Cardiac muscle cell (in vitro differentiated cells and primary cell): ENCODE measurements at regions not wholly inside any gene's neighbourhood (a gene's known extent, or its start where the extent isn't known, plus 50 kb on each side); places are given as distances from the start of the nearest gene placed in this dataset.

Experiments
- DNase-seq, 2 donors: peaks; one replicate each; pipeline versions ENCODE4 v3.0.0 to v3.0.0-alpha.2; 2010 to 2017; ENCODE audit warnings: low read depth in 1 of 2, low spot score in 1 of 2
- H3K27ac ChIP-seq: fragments of 200-600 bp; sonication (generic); 2 replicates; pipeline ENCODE4 v1.5.1; 2016
- H3K27me3 ChIP-seq: fragments of 200-600 bp; sonication (generic); 2 replicates; pipeline ENCODE4 v1.6.0; 2016; ENCODE audit warnings: control low read depth
- H3K36me3 ChIP-seq: fragments of 200-600 bp; sonication (generic); 2 replicates; pipeline ENCODE4 v1.5.1; 2016; ENCODE audit warnings: control low read depth
- H3K4me1 ChIP-seq: fragments of 200-600 bp; sonication (generic); 2 replicates; pipeline ENCODE4 v1.8.1; 2017; ENCODE audit warnings: low read depth, mild to moderate bottlenecking, mixed run types
- H3K4me3 ChIP-seq: fragments of 200-600 bp; sonication (generic); 2 replicates; pipeline ENCODE4 v1.5.1; 2016; ENCODE audit warnings: mild to moderate bottlenecking
- H3K9me3 ChIP-seq: fragments of 200-600 bp; sonication (generic); 2 replicates; pipeline ENCODE4 v1.5.1; 2017; ENCODE audit warnings: low read depth, mild to moderate bottlenecking, control low read depth
- TF ChIP-seq, protein P1 (sequence below): IDR thresholded peaks from 2 replicates; pipeline ENCODE4 v1.5.1; 2012; ENCODE audit warnings: low read depth, mild to moderate bottlenecking, low read length

DNA sequence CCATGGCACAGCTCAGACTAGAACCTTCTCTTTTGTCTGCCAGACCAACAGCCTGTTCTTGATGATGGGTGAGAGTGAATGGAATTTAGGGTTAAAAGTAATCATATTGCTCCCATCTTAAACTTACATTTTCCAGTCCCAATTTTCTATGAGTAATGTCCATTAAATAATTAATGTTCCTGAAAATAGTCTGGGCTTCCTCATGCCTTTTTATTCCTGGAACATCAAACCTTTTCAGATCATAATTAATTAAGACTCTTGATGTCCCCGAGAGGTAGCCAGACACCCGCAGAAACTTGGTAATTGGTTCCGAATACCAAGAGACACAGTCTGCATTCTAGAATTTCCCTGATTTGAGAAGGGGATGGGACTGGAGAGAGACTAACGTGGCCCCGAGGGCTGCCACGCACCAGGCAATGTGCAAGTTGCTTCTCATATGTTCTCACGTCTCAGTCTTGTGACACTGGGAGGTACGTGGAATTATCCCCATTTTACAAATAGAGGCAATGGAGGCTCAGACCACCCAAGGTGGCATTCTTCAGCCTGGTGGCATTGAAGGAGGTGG lies 78.6 kb upstream of the TOX2 start:
- DNase-seq: no peak
- Histone ChIP-seq H3K9me3 (no peaks in the 10 kb centered on the region), H3K27ac (no peak overlapping the region), H3K27me3 (no peaks in the 10 kb centered on the region), H3K4me1 (no peaks in the 10 kb centered on the region), H3K36me3 (no peaks in the 10 kb centered on the region), H3K4me3 (no peak overlapping the region)
- TF ChIP-seq, protein P1, sequence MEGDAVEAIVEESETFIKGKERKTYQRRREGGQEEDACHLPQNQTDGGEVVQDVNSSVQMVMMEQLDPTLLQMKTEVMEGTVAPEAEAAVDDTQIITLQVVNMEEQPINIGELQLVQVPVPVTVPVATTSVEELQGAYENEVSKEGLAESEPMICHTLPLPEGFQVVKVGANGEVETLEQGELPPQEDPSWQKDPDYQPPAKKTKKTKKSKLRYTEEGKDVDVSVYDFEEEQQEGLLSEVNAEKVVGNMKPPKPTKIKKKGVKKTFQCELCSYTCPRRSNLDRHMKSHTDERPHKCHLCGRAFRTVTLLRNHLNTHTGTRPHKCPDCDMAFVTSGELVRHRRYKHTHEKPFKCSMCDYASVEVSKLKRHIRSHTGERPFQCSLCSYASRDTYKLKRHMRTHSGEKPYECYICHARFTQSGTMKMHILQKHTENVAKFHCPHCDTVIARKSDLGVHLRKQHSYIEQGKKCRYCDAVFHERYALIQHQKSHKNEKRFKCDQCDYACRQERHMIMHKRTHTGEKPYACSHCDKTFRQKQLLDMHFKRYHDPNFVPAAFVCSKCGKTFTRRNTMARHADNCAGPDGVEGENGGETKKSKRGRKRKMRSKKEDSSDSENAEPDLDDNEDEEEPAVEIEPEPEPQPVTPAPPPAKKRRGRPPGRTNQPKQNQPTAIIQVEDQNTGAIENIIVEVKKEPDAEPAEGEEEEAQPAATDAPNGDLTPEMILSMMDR: no peak

DNA sequence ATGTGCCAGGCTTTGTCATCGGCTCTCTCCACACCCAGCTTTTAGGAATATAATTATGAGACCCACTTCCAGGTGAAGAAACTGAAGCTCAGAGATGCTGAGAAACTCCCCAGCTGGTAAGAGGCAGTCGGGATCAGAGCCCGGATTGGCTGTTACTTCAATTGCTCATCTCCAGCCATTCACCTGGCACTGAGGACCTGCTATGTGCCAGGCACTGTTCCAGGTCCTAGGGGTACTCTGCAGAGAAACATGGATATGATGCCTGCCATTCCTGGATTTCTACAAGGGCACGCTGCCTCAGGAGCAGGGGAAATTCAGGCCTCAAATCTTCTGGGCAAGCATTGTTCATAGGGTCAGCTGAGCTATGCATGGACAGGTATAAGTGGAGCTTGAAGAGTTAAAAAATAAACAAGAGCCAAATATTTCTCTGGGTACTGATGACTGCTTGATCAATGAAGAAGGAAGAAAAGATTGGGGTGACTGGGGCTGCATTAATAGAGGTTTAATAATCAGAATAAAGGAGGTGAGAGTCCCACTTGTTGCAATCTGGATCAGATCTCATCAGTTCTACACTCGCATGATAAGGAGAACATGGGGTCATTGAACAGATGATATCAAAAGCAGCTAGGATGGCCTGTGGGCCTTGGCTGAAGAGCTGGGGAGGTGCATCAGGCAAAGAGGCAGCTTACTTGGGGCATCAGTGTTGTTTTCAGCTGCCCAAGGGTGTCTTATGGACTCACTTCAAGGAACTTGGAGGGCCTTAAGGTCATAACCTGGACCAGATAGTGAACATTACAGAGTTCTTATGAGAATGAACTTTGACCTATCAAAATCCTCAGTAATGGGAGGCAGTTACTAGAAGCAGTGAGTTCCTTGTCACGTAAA lies 80.9 kb upstream of the TOX2 start:
- Histone ChIP-seq H3K4me1 (no peaks in the 10 kb centered on the region), H3K9me3 (no peaks in the 10 kb centered on the region), H3K4me3 (no peak overlapping the region), H3K36me3 (no peaks in the 10 kb centered on the region), H3K27ac (no peak overlapping the region), H3K27me3 (no peaks in the 10 kb centered on the region)
- TF ChIP-seq, protein P1: no peak
- DNase-seq: no peak

DNA sequence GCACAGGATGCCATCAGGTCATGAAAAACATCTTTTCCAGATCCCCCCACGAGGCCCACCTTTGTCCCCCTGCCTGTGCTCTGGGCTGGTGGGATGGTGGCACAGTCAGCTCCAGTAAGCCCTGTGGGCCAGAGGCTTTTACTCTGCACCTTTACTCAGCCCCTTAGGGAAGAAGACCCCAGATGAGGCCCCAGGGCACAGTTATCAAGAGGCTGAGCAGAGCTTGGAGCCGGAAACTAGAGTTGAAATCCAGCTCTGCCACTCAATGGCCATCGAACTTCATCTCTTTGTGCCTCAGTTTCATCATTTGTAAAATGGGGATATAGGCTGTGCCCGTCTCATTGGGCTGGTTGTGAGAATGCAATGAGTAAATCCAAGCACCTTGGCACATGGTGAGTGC lies 81.7 kb upstream of the TOX2 start:
- Histone ChIP-seq H3K27ac (no peak overlapping the region), H3K36me3 (no peaks in the 10 kb centered on the region), H3K4me3 (no peak overlapping the region), H3K4me1 (no peaks in the 10 kb centered on the region), H3K9me3 (no peaks in the 10 kb centered on the region), H3K27me3 (no peaks in the 10 kb centered on the region)
- DNase-seq: no peak
- TF ChIP-seq, protein P1: no peak

DNA sequence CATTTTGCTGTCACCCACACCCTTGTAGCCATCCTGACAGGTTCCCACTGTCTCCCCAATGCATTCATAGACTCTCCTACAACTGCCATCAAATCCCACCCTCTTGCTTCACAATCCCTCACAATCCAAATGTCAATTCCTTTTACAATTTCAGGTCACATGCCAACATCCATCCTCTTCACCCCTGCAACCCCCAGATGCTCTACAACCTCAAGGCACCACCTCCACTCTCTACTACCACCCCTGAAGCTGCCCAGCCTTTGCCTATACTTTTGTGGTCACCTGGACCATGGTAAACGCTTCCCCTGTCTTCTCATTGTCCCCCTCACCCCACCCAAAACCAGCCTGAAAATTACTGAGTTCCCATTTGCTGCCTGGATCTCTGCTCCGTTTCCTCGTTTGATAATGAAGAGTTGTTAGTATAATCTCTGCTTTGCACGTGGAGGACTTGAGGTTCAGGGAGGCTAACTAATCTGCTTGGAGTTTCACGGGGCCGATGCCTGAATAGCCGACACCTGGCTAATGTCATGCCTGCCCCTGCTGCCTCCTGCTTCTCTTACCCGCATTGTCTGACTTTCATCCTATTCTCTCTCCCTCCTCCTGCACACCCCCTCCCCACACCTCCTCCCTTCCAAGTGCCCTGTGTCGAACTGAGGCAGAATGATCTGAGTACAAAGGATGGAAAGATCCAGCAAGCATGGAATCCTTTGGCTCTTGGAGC lies 82.4 kb upstream of the TOX2 start:
- H3K4me3 ChIP-seq: no peak overlapping the region
- no peaks in the 10 kb centered on the region for H3K36me3 ChIP-seq
- no peak overlapping the region for H3K27ac ChIP-seq
- no peaks in the 10 kb centered on the region for H3K9me3 ChIP-seq
- H3K27me3 ChIP-seq: no peaks in the 10 kb centered on the region
- DNase-seq: no peak
- no peaks in the 10 kb centered on the region for H3K4me1 ChIP-seq
- TF ChIP-seq, protein P1: no peak

DNA sequence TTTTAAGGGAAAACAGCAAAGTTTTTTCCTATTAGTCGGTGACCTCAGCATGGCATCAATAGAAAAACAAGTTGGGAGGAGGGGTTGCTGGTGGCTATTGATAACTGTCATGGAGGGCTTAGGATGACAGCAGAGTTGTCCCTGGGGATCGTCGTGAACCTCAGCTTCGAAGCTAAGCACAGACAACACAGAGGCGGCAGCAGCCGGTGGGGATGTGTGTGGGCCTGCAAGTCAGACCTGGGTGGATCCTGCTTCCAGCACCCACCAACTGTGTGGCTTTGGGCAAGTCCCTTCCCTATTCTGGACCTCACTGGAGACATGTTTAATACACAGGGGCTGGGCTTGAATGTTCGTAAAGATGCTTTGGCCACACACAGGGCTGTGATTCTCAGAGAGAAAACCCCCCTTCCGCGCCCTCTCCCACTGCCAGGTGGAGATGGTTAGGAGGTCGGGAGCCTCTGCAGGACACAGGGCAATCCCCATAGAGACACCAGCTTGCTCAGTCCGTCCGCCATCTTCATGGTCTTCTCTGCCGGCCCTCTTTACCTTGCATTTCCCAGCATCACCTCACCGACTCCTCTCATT lies 83.1 kb upstream of the TOX2 start:
- Histone ChIP-seq H3K27ac (no peak overlapping the region), H3K36me3 (no peaks in the 10 kb centered on the region), H3K4me3 (no peak overlapping the region), H3K4me1 (no peaks in the 10 kb centered on the region), H3K9me3 (no peaks in the 10 kb centered on the region), H3K27me3 (no peaks in the 10 kb centered on the region)
- TF ChIP-seq, protein P1: no peak
- DNase-seq: no peak
